GM12865 (cell line): ENCODE measurements at regions not wholly inside any gene's neighbourhood (a gene's known extent, or its start where the extent isn't known, plus 50 kb on each side); places are given as distances from the start of the nearest gene placed in this dataset.

Experiments used
- DNase-seq: peaks from one replicate; pipeline ENCODE4 v3.0.0; 2010; ENCODE audit warnings: low read depth
- H3K4me3 ChIP-seq: 2 replicates; pipeline ENCODE4 v1.5.1; 2011; ENCODE audit warnings: mild to moderate bottlenecking, low read depth, low read length, control low read depth
- TF ChIP-seq, protein P1 (sequence below): IDR thresholded peaks from 2 replicates; pipeline ENCODE4 v1.5.1; 2011; ENCODE audit warnings: low read length, control low read depth, low read depth, inconsistent platforms; ENCODE audit not compliant: insufficient read depth; ENCODE audit errors: missing control alignments

DNA sequence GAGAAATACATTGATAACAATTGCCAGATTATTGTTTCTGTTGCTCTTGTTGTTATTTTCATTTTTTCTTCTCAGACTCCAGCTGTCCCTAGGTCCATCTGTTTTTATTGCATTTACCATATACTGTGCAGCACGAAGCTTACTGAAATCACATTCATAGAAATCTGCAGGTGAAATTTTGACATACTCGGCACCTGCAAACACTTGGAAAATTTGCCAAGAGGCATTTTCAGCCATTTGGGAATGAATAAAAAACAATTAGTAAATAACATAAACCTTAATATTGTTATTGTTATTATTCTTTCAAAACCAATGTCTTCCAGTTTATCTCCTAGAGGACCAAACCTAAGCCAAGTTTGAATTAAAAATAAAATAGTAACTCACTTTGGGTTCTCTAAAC, 2357.2 kb downstream of the LRRC4C start:
- TF ChIP-seq, protein P1, sequence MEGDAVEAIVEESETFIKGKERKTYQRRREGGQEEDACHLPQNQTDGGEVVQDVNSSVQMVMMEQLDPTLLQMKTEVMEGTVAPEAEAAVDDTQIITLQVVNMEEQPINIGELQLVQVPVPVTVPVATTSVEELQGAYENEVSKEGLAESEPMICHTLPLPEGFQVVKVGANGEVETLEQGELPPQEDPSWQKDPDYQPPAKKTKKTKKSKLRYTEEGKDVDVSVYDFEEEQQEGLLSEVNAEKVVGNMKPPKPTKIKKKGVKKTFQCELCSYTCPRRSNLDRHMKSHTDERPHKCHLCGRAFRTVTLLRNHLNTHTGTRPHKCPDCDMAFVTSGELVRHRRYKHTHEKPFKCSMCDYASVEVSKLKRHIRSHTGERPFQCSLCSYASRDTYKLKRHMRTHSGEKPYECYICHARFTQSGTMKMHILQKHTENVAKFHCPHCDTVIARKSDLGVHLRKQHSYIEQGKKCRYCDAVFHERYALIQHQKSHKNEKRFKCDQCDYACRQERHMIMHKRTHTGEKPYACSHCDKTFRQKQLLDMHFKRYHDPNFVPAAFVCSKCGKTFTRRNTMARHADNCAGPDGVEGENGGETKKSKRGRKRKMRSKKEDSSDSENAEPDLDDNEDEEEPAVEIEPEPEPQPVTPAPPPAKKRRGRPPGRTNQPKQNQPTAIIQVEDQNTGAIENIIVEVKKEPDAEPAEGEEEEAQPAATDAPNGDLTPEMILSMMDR: no peak
- DNase-seq: no peak
- no peak overlapping the region for H3K4me3 ChIP-seq

DNA sequence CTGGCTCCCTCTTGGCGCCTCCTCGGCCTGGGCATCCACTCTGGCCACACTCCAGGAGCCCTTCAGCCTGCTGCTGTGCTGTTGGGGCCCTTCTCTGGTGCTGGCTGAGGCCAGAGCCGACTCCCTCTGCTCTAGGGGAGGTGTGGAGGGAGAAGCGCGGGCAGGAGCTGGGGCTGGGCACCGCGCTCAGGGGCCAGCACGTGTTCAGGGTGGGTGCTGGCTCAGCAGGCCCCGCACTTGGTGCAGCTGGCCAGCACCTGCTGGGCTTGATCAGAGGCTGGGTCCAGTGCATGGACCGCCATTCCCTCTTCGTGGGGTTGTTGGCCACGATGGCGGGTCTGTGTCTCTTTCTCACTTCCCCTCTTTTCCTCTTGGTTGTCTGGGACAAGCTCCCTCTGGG, 2381.0 kb downstream of the LRRC4C start:
- no peak for DNase-seq
- H3K4me3 ChIP-seq: no peak overlapping the region
- TF ChIP-seq, protein P1: no peak

DNA sequence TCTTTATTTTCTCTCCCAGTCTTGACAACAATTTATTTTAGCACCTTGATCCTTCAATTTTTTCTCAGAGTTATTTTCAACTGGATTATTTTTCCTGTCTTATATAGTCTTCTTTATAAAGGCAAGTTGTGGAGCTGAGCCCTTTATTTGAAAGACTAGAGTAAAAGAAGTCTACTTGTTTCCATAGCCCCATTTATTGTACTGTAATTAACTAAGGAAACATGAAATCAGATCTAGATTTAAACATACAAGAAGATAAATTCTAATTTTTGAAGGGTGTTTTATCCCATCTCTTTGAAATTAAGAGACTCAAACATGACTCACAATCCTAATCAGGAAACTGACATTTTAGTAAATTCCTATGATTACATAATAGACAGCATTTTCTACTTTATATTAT, 2421.8 kb downstream of the LRRC4C start:
- no peak for DNase-seq
- no peak overlapping the region for H3K4me3 ChIP-seq
- TF ChIP-seq, protein P1: no peak

DNA sequence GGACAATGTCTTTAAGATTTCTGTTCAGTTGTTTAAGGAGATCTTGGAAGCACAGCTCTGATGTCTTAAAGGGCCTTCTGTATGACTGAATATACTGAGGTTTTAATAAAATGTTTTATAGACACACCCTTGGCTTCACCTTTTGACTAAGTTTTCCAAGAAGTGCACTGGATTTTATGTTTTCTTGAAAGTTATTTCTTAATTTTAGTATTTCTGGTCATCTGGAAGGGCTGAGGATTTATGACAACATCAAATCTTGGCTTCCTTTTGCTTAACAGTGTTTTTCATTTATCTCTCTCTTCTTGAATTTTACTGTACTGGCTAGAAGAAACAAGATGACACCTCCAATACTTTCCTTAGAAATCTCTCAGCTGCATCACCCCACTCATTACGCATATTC, 2423.4 kb downstream of the LRRC4C start:
- H3K4me3 ChIP-seq: no peak overlapping the region
- TF ChIP-seq, protein P1: no peak
- DNase-seq: no peak

DNA sequence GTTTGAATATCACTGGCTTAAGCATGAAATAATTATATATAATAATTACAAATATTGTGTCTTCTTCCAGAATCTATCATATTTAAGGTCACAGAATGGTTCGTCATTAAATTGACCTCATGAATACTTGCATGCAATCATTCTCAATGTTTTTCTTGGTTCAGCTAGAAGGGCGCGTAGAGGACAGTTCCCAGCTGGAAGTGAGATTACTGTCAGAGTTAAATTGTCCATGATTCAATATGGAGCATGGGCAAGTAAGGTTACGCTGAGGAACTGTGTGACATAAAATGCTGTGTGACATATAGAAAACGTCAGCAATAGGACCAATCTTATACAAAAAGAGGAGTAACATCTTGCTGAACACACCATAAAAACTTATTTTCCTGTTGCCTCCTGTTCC, 2423.5 kb upstream of the RAG2 start:
- TF ChIP-seq, protein P1: no peak
- DNase-seq: no peak

DNA sequence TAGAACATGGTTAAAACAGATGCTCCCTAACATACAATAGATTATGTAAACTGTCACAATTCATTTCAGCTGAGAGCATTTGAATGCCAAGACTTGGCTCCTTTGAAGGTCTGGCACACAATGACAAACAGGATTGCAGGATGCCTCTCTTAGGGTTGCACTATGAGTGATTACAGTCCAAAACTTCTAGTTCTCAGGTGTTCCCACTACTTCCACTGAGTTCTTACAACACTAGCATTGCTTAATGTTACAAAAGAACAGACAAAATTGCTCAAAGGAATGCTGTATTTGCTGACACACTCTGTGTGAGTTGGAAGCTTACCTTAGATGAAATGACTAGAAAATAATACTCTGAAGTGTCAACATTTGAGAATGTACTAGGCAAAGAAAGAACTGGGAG, 2413.8 kb upstream of the RAG2 start:
- TF ChIP-seq, protein P1: no peak
- no peak for DNase-seq
- H3K4me3 ChIP-seq: no peak overlapping the region

More for the DNA sequence above, 2423.5 kb upstream of the RAG2 start:
- no peak overlapping the region for H3K4me3 ChIP-seq

DNA sequence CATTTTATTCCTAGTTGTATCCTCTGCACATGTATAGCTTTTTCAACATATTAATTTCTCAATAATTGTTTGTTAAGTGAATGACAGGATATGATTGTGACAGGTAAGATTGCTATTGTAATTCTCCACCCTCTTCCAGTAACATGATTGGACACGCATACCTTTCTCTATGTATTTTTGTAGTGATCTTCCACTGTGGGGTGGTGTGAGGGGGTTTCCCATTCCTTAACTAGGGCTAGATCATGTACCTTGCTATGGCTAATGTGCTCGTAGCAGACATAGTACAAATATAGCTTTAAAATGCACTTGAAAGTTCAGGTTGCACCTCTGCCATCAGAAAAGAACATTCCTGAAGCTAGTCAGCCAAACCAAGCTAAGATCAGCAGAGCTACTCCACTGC, 2392.8 kb upstream of the RAG2 start:
- DNase-seq: no peak
- TF ChIP-seq, protein P1: no peak
- no peak overlapping the region for H3K4me3 ChIP-seq
